Ascending aorta (tissue), 2 donors: ENCODE measurements at regions not wholly inside any gene's neighbourhood (a gene's known extent, or its start where the extent isn't known, plus 50 kb on each side); places are given as distances from the start of the nearest gene placed in this dataset.
"Not testable (repeated sequence)": the region's sequence is repeated elsewhere in the genome, so short reads cannot be mapped to it uniquely, and the experiment has no call there.

Experiments
- DNase-seq, 2 donors: peaks; one replicate each; pipeline ENCODE4 v3.0.0-alpha.2; 2019; ENCODE audit warnings: low spot score in 2 of 2
- H3K27ac ChIP-seq, 2 donors: fragments of 200-600 bp; sonication (generic); one replicate each; pipeline ENCODE4 v1.5.1; 2016 to 2017; ENCODE audit warnings: mild to moderate bottlenecking in 1 of 2
- H3K27me3 ChIP-seq: fragments of 200-600 bp; sonication (generic); one replicate; pipeline ENCODE4 v1.5.1; 2017
- H3K36me3 ChIP-seq, 2 donors: fragments of 200-600 bp; sonication (generic); one replicate each; pipeline ENCODE4 v1.5.1; 2016
- H3K4me1 ChIP-seq, 2 donors: fragments of 200-600 bp; sonication (generic); one replicate each; pipeline ENCODE4 v1.5.1; 2016 to 2017; ENCODE audit warnings: mild to moderate bottlenecking in 1 of 2
- H3K4me3 ChIP-seq, 2 donors: fragments of 200-600 bp; sonication (generic); one replicate each; pipeline ENCODE4 v1.5.1; 2016 to 2017; ENCODE audit warnings: mild to moderate bottlenecking in 1 of 2
- H3K9me3 ChIP-seq, 2 donors: fragments of 200-600 bp; sonication (generic); one replicate each; pipeline ENCODE4 v1.5.1; 2016
- CTCF ChIP-seq, 3 experiments: fragments of 200-600 bp in 2 of 3; fragments of 450-650 bp in 1 of 3; sonication (generic) in 2 of 3; IDR thresholded peaks; one replicate each; pipeline ENCODE4 v1.5.1; 2016 to 2019; ENCODE audit warnings: antibody characterized with exemption in 3 of 3, mild to moderate bottlenecking in 1 of 3, moderate library complexity in 1 of 3
- intact Hi-C: fragments of 100-400 bp; cut with DNase I; formaldehyde crosslinking; loops from one replicate; pipeline ENCODE4 v1.15.1; 2023

DNA sequence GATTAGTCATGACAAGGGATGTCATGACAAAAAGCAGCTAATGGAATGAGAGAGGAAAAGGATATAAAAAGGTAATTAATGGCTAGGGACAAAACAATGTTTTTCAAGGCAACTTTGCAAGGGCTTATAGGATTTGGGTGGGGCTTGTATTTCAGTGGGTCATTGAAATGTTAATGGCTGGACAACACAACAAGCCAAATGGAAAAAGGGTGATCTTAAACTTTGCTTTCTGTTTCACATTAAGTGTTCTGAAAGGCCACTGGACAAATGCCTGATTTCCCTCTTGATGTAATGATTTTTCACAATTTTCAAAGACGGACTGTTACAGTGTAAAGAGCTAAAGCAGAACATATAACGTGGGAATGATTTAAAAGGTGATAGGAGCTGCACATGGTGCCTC is 345.0 kb downstream of the TUSC7 start:
- H3K36me3 ChIP-seq: no peaks in the 10 kb centered on the region
- H3K9me3 ChIP-seq: no peaks in the 10 kb centered on the region
- no peak for DNase-seq
- intact Hi-C loops: no loop called here
- H3K4me1 ChIP-seq: no peaks in the 10 kb centered on the region
- TF ChIP-seq CTCF (IDR thresholded peaks at IDR 0.05): no peak
- no peaks in the 10 kb centered on the region for H3K27me3 ChIP-seq
- H3K4me3 ChIP-seq: no peak overlapping the region
- H3K27ac ChIP-seq: no peak overlapping the region

- H3K4me1 ChIP-seq, H3K36me3 ChIP-seq, H3K9me3 ChIP-seq, intact Hi-C loops, H3K27ac ChIP-seq, H3K27me3 ChIP-seq, H3K4me3 ChIP-seq, DNase-seq: not testable (repeated sequence)
Observed at GRCh38 chr3:117056946-117057345, 347.4 kb downstream of the TUSC7 start.

DNA sequence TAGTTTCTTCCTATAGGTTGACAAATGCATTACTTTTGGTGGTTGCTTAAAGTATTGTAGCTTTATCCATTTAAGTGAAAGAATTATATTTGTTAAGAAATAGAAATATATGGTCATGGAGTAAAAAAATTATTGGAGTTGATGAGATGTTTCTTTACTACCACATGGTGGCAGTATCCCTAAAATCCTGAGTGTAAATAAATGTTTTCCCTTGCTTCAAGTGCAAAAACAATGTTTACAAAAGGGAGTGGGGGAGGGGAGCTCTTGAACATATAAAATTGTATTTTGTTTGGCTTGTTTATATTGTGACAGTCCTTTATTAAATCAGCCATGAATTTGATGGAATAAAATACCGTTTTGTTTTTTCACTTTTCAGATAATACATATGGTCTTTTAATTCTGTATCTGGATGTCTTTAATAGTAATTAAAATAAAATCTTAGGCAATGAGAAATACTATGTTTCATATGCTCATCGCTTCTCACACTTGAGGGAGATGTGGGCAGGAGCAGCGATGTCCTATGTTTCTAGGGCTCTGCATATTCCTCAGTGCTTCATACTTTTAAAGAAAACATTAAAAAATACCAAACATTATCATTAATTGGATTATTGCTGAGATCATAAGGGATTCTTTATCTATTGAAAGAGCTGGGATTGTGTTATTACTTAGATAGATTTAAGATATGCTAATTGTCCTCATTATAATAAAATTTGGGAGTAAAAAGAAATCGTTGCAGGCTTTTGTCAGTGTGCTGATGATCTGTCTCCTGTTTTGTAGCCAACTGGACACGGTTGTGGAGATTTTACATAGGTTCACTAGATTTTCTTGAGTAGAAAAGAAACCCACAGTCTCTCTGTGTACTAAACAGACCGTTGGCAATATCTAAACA is 349.7 kb downstream of the TUSC7 start:
- H3K4me1 ChIP-seq: no peaks in the 10 kb centered on the region
- intact Hi-C loops: no loop called here
- no peaks in the 10 kb centered on the region for H3K9me3 ChIP-seq
- no peak for DNase-seq
- no peak overlapping the region for H3K27ac ChIP-seq
- H3K27me3 ChIP-seq: no peaks in the 10 kb centered on the region
- peak in 2 of 3 experiments; percentile 32 to 37 for TF ChIP-seq CTCF (IDR thresholded peaks at IDR 0.05)
- no peak overlapping the region for H3K4me3 ChIP-seq
- no peaks in the 10 kb centered on the region for H3K36me3 ChIP-seq

DNA sequence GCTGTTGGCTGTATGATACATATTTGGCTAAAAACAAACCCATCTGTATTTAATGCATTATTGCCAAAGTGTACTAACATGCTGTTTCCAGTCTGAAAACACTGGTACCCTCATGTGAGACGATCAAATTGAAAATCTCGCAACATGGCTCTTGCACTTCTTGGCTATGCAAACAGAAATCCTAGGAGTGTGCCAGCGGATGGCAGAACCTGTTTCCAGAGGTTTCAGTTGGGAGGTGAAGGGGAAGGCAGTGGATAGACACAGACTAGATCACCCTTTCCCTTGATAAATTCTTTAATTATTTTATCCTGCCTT is 350.3 kb downstream of the TUSC7 start:
- TF ChIP-seq CTCF (IDR thresholded peaks at IDR 0.05): no peak
- intact Hi-C loops: no loop called here

GRCh38 chr3:117063930-117064329 is 354.4 kb downstream of the TUSC7 start:
- Histone ChIP-seq H3K4me1 (no peaks in the 10 kb centered on the region), H3K9me3 (no peaks in the 10 kb centered on the region), H3K27me3 (no peaks in the 10 kb centered on the region), H3K36me3 (no peaks in the 10 kb centered on the region), H3K4me3 (no peak overlapping the region), H3K27ac (no peak overlapping the region)
- intact Hi-C loops: no loop called here
- DNase-seq: no peak
- no peak for TF ChIP-seq CTCF (IDR thresholded peaks at IDR 0.05)

More for the DNA sequence above, 350.3 kb downstream of the TUSC7 start:
- no peak for DNase-seq
- no peaks in the 10 kb centered on the region for H3K9me3 ChIP-seq
- no peaks in the 10 kb centered on the region for H3K4me1 ChIP-seq
- H3K27me3 ChIP-seq: no peaks in the 10 kb centered on the region
- no peak overlapping the region for H3K4me3 ChIP-seq
- H3K36me3 ChIP-seq: no peaks in the 10 kb centered on the region
- no peak overlapping the region for H3K27ac ChIP-seq

GRCh38 chr3:117068301-117068700 is 358.7 kb downstream of the TUSC7 start:
- Histone ChIP-seq H3K4me1 (no peaks in the 10 kb centered on the region), H3K36me3 (no peaks in the 10 kb centered on the region), H3K4me3 (no peak overlapping the region), H3K9me3 (no peaks in the 10 kb centered on the region), H3K27ac (no peak overlapping the region), H3K27me3 (no peaks in the 10 kb centered on the region)
- no peak for DNase-seq
- intact Hi-C loops: no loop called here
- TF ChIP-seq CTCF (IDR thresholded peaks at IDR 0.05): no peak
